Stimulated activated CD4-positive, alpha-beta T cell treated with anti-CD3 and anti-CD28 coated beads, TNF-alpha, amount 100 ng/mL, for 24 hours (primary cell): ENCODE measurements at regions not wholly inside any gene's neighbourhood (a gene's known extent, or its start where the extent isn't known, plus 50 kb on each side); places are given as distances from the start of the nearest gene placed in this dataset.

Experiments
- DNase-seq, 3 experiments: peaks; one replicate each; pipeline ENCODE4 v3.0.0-alpha.2; 2020; ENCODE audit warnings: low read depth in 3 of 3

- no peak for DNase-seq
Observed at GRCh38 chr13:40189426-40189825, 477.0 kb downstream of the FOXO1 start.

GRCh38 chr13:40189898-40190630 lies 476.4 kb downstream of the FOXO1 start:
- no peak for DNase-seq

GRCh38 chr13:40190641-40191100 lies 475.8 kb downstream of the FOXO1 start:
- DNase-seq: peak in 2 of 3 experiments; percentile 49 to 65

- no peak for DNase-seq
Observed at GRCh38 chr13:40191186-40191980, 475.1 kb downstream of the FOXO1 start.

- no peak for DNase-seq
Observed at GRCh38 chr13:40192452-40192851, 474.0 kb downstream of the FOXO1 start.

- DNase-seq: no peak
Observed at GRCh38 chr13:40192858-40193257, 473.6 kb downstream of the FOXO1 start.

GRCh38 chr13:40193286-40194223 lies 472.9 kb downstream of the FOXO1 start:
- no peak for DNase-seq

- no peak for DNase-seq
Observed at GRCh38 chr13:40194224-40194806, 472.1 kb downstream of the FOXO1 start.

GRCh38 chr13:40197049-40197448 lies 469.4 kb downstream of the FOXO1 start:
- DNase-seq: no peak

GRCh38 chr13:40197936-40198595 lies 468.4 kb downstream of the FOXO1 start:
- no peak for DNase-seq

- no peak for DNase-seq
Observed at GRCh38 chr13:40200273-40200978, 466.0 kb downstream of the FOXO1 start.

GRCh38 chr13:40204246-40204645 lies 462.2 kb downstream of the FOXO1 start:
- no peak for DNase-seq

GRCh38 chr13:40205771-40206240 lies 460.6 kb downstream of the FOXO1 start:
- peak in 1 of 3 experiments; percentile 10 for DNase-seq

- peak in 1 of 3 experiments; percentile 44 for DNase-seq
Observed at GRCh38 chr13:40206241-40207000, 460.0 kb downstream of the FOXO1 start.

GRCh38 chr13:40207001-40207478 lies 459.4 kb downstream of the FOXO1 start:
- peak in 1 of 3 experiments; percentile 12 for DNase-seq

- no peak for DNase-seq
Observed at GRCh38 chr13:40208517-40208916, 457.9 kb downstream of the FOXO1 start.

- no peak for DNase-seq
Observed at GRCh38 chr13:40210865-40211585, 455.4 kb downstream of the FOXO1 start.

- no peak for DNase-seq
Observed at GRCh38 chr13:40211586-40211968, 454.9 kb downstream of the FOXO1 start.

GRCh38 chr13:40213779-40214178 lies 452.7 kb downstream of the FOXO1 start:
- DNase-seq: no peak
